RPMI7951 (cell line): ENCODE measurements at regions not wholly inside any gene's neighbourhood (a gene's known extent, or its start where the extent isn't known, plus 50 kb on each side); places are given as distances from the start of the nearest gene placed in this dataset.
A peak's percentile ranks its signal among the peaks of the same experiment; 100 is the strongest.

Source experiments
- DNase-seq: peaks from one replicate; pipeline ENCODE4 v3.0.0-alpha.2; 2012; ENCODE audit warnings: low read depth

GRCh38 chr7:46725136-46725535 is 804.1 kb upstream of the IGFBP3 start:
- DNase-seq: no peak

DNA sequence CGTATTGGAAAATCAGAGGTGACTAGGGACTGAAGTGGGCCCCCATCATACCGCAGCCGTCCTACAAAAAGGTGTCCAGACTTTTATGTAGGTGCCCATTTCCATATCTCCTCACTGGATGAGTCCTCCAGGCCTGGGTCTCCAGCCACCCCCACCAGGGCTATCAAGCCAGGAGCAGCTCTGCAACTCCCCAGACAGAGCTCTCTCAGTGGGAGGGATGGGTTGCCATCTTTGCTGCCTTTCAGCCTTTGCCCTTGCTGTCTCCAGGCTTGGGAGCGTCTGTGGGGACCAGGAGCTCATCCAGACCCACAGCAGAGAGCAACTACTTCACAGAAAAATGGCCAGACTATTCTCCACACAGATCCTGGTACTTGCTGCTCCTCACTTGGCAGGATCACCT is 802.7 kb upstream of the IGFBP3 start:
- no peak for DNase-seq

DNA sequence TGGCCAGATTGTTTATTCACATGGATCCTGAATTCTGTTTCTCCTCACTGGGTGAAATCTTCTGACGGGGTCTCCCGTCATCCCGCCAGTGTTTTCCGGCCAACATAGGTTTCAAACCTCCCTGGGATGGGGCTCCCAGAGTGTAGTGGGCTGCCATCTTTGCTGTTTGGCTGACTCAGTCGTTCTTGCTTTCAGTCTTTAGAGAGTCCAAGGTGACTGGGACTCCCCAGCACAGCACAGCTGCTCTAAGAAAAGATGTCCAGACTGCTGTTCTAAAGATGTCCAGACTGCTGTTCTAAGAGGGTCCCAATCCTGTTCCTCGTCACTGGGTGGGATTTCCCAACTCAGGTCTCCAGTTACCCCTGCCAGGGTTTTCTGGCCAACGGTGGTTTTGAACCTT is 801.9 kb upstream of the IGFBP3 start:
- DNase-seq: no peak

GRCh38 chr7:46720761-46721160 is 799.7 kb upstream of the IGFBP3 start:
- DNase-seq: no peak

DNA sequence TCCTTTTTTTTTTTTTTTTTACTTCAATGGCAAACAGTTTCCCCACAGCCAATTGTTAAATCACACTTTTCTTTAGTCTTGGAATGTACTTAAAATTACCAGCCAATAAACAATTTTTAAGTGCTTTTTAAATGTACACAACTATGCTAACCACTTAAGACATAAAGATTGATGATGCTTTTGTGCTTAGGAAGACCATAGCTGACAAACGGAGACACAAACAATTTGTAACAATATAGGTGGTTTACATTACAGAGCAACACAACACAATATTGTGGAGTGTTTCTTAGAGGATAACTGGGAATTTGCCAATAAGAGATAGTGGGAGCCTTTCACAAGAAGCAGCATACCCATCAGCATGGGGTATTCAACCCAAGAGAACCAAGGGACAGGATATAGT is 798.5 kb upstream of the IGFBP3 start:
- DNase-seq: no peak

DNA sequence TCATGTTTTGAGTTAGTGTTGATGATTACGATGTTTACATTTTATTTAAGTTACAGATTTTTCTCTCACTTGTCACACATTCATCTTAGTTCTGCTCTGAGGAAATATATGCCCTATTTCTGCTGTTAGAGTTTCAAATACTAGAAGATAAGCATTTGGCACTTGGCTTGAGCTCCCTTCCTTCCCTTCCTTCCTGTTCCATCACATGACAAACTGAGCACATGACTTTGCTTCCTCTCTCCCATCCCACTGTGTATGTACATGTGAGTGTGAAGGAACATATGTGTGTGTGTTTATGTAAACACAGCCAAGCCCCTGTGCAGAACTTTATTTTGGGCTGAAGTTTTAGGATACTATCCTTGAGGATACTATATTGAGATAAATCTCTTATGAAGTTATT is 795.9 kb upstream of the IGFBP3 start:
- no peak for DNase-seq

GRCh38 chr7:46715579-46715978 is 794.5 kb upstream of the IGFBP3 start:
- DNase-seq: no peak

DNA sequence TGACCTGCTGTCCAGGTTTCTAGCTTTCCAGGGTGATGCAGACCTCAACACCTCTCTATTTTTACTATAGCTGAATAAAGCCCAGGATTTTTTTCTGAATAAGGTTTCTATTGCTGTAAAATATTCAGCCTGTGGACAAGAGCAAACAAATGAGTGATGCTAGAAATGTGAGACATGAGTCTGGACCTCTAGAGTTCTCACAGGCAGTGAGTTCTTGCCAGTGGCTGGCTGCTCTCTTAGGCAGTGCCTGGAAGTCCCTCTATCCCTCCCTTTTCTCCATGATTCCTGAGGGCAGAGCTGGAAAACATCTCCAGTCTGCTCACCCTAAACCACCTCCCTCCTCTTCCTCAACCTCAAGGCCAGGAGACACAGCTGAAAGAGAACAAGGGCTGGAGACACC is 793.8 kb upstream of the IGFBP3 start:
- DNase-seq: no peak

DNA sequence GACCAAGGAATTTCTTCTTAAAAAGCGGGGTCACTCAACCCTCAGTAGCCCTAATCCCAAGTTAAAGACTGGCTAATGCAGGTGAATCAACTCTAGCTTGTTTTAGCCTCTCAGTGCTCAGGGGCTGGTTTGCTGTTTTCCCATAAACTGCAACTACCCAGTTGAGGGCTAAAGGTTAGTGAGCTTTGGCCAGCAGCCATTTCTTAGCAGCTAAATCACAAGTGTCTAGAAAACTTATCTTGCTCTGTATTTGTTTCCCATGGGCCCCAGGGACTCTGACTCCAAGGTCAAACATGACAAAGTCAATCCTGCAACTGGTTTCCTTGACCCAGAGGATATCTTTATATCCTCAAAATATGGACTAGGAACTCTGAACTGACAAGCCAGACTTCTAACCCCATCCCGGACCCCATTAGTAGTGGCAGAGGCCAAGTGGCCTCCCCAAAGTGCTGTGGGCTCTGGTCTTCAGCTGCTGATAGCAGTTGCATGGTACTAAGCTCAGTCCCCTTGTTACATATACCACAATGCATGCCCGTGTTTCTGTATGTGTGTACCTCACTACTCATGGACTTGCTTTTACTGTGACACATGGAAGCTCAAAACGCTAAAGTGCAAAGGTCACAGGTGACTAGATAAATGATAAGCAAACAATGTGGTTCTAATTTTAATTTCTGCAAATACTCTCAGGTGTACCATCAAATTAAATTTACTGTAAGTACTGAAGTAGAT is 793.0 kb upstream of the IGFBP3 start:
- peak; percentile 41 for DNase-seq

- peak; percentile 31 for DNase-seq
Observed at GRCh38 chr7:46710927-46711326, 789.9 kb upstream of the IGFBP3 start.

DNA sequence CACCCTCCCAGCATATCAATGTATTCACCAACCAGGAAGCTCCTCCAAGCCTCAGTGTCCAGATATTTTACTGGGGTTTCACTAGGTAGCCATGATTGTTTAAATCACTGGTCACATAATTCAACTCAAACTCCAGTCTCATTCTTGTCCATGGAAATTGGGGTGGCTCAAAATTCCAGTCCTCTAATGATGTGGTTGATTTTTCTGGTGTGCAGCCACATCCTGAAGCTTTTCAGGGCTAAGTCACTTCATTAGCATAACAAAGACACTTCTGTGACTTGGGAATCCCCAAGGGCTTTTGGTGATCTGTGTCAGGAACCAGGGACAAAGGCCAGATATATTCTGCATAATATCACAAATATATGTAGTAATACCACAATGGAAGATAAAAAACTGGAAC is 786.9 kb upstream of the IGFBP3 start:
- DNase-seq: peak; percentile 73

GRCh38 chr7:46705386-46706255 is 784.5 kb upstream of the IGFBP3 start:
- peak; percentile 47 for DNase-seq

DNA sequence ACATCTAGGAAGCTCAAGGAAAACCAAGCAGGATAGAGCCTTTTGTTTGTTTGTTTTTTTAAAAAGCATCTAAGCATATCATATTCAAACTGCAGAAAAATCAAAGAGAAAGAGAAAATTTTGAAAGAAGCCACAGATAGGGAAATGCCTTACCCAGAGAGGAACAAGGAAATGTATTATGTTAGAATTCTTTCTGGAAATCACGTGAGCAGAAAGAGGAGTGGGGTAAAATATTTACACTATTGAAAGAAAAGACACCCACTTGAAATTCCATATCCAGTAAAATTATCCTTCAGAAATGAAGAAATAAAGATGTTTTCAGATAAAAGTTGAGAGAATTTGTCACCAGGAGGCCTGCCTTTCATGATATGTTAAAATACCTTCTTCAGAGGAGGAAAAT is 775.7 kb upstream of the IGFBP3 start:
- no peak for DNase-seq

- peak; percentile 25 for DNase-seq
Observed at GRCh38 chr7:46695051-46695708, 774.1 kb upstream of the IGFBP3 start.

DNA sequence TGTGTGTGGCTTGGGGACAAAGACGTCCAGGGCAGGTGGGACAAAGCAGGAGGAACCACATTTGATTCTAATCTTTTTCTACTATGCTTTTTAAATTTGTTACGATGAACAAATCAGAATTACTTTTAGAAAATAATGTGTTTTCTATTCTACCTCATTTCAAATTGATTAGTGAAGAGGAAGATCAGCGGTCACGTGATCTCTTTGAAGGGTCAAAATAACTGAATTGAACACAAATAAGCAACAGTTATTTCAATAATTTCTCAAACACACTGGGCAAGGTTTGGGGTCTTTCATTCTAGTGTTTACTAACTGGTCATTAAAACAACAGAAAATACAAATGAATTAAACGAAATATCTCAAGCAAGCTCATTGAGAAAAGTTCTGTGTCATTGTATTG is 773.0 kb upstream of the IGFBP3 start:
- DNase-seq: no peak

DNA sequence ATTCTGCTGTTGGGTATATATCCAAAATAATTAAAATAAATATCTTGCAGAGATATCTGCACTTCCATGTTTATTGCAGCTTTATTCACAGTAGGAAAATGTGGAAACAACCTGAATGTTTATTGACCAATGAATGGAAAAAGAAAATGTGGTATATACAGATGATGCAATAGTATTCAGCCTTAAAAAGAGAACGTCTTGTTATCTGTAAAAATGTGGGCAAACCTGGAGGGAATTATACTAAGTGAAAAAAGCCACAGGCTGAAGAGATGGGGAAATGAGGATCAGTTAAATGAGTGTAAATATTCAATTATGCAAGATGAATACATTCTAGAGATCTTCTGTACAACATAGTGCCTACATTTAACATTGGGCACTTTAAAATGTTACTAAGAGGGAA is 766.1 kb upstream of the IGFBP3 start:
- no peak for DNase-seq

DNA sequence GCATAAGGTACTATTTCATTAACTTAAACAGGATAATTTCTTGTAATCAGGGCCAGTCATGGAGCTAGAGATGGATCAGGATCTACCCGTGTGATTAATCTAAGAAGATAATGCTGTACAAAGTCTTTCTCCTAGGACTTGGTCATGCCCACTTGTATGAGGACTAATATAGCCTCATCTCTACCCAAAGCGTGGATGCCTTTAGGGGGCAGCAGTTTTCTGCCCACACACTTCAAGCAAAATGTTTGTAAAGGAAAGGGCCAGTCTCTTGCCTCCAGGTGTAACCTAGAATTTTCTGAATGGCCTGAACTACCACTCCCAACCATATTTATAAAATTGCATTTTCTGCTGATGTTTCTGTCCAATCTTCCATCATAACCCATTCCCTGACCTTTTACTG is 764.0 kb upstream of the IGFBP3 start:
- no peak for DNase-seq

DNA sequence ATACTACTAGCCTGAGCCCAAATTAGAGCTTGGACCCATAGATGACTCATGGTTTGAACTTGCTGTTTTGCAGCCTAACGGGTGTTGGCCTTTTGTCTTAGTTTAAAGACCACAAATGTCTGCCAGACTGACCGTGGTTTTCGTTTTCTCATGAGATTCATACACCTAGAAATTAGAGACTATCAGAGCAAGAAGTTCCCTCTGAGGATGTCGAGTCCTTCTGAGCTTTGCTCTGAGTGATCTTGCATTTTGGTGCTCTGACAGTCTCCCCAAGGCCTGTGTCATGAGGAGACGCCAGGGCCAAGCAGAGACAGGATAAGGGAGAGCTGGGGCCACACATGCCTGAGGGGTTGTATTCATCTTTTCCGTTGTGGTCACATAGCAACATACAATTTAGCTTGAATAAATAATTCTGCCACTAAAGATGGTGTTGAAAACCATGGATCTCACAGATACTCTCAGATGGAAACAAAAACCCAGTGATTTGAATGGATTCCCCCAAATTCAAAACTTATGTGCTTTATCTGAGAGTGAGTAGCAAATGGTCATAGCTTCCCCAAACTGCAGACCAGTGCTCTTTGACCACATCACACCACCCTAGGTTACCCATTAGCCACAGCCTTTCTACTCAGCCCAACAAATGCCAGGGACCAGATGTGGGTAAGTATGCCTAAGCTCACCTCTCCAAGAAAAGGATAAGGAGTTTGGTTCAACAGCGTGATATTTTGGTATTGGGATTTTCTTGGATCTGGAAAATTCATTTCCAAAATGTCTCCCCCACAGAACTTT is 762.0 kb upstream of the IGFBP3 start:
- DNase-seq: peak; percentile 97

DNA sequence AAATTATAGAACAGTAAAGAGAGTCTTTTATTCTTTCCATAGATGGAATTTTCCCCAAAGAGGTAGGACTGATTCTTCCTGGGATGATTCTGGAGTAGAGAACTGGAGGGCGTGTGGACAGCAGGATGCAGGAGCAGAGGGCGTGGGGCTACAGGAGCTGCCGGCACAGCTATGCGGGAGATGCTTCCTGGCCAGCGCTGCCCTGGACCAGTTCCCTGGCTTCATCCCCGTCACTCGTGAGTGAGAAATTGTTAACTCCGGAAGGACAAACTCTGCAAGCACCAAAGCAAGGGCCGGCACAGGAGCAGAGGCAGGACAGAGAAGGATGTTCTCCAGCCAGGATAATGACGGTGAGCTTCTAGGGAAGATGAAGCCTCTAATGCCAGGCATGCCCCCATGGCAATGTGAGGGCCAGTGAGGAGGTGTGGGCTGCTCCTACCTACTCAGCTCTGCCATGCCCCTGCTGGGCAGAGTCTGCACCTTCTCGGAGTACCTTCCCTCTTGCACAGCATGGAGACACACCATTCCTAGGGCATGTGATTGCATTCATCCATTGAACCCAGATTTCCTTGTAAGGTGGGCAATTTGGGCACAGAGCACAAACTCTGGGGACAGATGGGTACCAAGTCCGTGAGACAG is 760.9 kb upstream of the IGFBP3 start:
- DNase-seq: no peak

- peak; percentile 16 for DNase-seq
Observed at GRCh38 chr7:46680147-46680546, 759.1 kb upstream of the IGFBP3 start.

GRCh38 chr7:46679671-46680070 is 758.6 kb upstream of the IGFBP3 start:
- no peak for DNase-seq
